Natural killer cell treated with Interleukin-12 subunit alpha and Interleukin-12 subunit beta and Interleukin-15 and Interleukin-18, amount 100 ng/mL, for 72 hours (primary cell): ENCODE measurements at regions not wholly inside any gene's neighbourhood (a gene's known extent, or its start where the extent isn't known, plus 50 kb on each side); places are given as distances from the start of the nearest gene placed in this dataset.
"Not testable (repeated sequence)": the region's sequence is repeated elsewhere in the genome, so short reads cannot be mapped to it uniquely, and the experiment has no call there.

Source experiments
- ATAC-seq, 2 donors: fragments of 150-1000 bp; cut with Tn5 transposase in 1 of 2; sonication (Bioruptor Pico), chemical (Tn5 transposase) in 1 of 2; 2 replicates each; pipeline ENCODE4 v1.10.0; 2021
- DNase-seq: peaks from one replicate; pipeline ENCODE4 v3.0.0; 2022; ENCODE audit warnings: low spot score
- H3K27ac Mint-ChIP-seq, 2 donors: 1 replicate in 1 of 2; 2 replicates in 1 of 2; pipeline ENCODE4 v1.8.0; 2022; ENCODE audit warnings: mixed read lengths in 2 of 2, mild to moderate bottlenecking in 1 of 2, moderate library complexity in 1 of 2
- H3K27me3 Mint-ChIP-seq, 2 donors: 1 replicate in 1 of 2; 2 replicates in 1 of 2; pipeline ENCODE4 v1.8.0; 2022; ENCODE audit warnings: mixed read lengths in 2 of 2
- H3K36me3 Mint-ChIP-seq: one replicate; pipeline ENCODE4 v1.8.0; 2022; ENCODE audit warnings: mixed read lengths
- H3K4me1 Mint-ChIP-seq, 2 donors: 1 replicate in 1 of 2; 2 replicates in 1 of 2; pipeline ENCODE4 v1.8.0; 2022; ENCODE audit warnings: low read depth in 2 of 2, mixed read lengths in 2 of 2, mild to moderate bottlenecking in 1 of 2
- H3K4me3 Mint-ChIP-seq: one replicate; pipeline ENCODE4 v1.8.0; 2022; ENCODE audit warnings: mixed read lengths
- H3K9me3 Mint-ChIP-seq: 2 replicates; pipeline ENCODE4 v1.8.0; 2022; ENCODE audit warnings: mixed read lengths

DNA sequence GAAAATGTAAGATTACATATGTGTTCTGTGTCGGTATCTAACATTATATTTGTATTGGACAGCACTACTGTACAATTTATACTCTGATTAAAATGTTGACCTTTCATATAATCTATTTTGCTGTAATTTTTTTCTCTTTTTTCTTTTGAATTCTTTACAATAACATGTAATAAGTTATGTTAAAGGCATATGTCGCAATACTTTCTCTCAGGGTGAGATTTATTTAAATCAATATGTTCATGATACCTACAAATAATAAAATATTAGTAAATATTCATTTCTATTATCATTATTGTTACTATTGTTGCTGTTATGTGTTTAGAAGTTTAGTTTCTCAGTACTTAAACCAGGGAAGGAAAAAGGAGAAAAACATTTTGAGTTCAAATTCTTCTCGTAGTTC lies 807.4 kb downstream of the STIM2 start:
- Mint-ChIP-seq H3K4me1 (no peaks in the 10 kb centered on the region), H3K36me3 (no peaks in the 10 kb centered on the region), H3K4me3 (no peak overlapping the region), H3K9me3 (peaks cover 7% of the 10 kb centered on the region), H3K27me3 (no peaks in the 10 kb centered on the region), H3K27ac (no peak overlapping the region)
- ATAC-seq (no peak), DNase-seq (no peak)

DNA sequence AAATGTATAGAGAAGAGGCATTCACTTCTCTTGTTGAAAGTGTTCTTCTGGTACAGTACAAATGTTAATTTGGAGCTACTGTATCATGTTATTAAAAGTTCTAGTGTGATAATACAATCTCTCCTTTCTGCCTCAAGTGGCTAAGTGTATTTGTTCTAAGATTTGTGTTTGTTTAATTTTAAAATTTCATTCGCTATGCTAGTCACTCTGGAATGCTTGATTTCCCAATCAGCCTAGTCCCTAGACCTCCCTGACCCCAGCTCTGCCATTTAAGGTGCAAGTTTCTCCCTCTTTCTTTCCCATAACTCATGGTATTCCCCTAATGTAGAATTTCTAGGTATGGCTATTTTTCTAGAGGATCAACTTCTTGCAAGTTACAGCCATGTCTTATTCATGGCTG lies 817.4 kb downstream of the STIM2 start:
- no peak for ATAC-seq
- no peaks in the 10 kb centered on the region for H3K4me1 Mint-ChIP-seq
- H3K9me3 Mint-ChIP-seq: no peaks in the 10 kb centered on the region
- H3K27ac Mint-ChIP-seq: no peak overlapping the region
- H3K4me3 Mint-ChIP-seq: no peak overlapping the region
- no peaks in the 10 kb centered on the region for H3K36me3 Mint-ChIP-seq
- DNase-seq: no peak
- H3K27me3 Mint-ChIP-seq: no peaks in the 10 kb centered on the region

- Mint-ChIP-seq H3K9me3 (no peaks in the 10 kb centered on the region), H3K4me3 (no peak overlapping the region), H3K36me3 (no peaks in the 10 kb centered on the region), H3K27ac (no peak overlapping the region), H3K4me1 (no peaks in the 10 kb centered on the region), H3K27me3 (no peaks in the 10 kb centered on the region)
- DNase-seq: no peak
- ATAC-seq: no peak
These were observed 824.0 kb downstream of the STIM2 start for GRCh38 chr4:27684610-27685011.

GRCh38 chr4:27685091-27685490 lies 824.5 kb downstream of the STIM2 start:
- no peaks in the 10 kb centered on the region for H3K4me1 Mint-ChIP-seq

DNA sequence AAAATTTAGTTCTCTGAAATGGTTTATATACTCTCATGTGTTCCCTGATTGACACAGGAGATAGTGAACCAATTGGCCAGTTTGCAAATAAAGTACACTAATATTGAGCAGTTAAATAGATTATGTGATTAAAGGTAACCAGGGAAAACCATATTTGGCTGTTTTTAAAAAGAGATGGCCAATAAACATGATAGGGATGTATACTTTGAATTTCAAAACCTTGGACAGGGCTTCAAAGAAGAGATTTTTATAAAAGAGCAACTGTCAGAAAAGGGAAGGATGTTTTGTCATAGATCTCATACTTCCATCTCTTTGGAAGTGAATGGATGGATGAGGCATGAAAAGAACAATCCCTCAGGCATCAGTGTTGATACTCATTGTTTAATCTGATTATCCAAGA lies 825.3 kb downstream of the STIM2 start:
- Mint-ChIP-seq H3K4me1 (no peaks in the 10 kb centered on the region), H3K27ac (no peak overlapping the region), H3K36me3 (no peaks in the 10 kb centered on the region)

More at GRCh38 chr4:27685091-27685490, 824.5 kb downstream of the STIM2 start:
- no peaks in the 10 kb centered on the region for H3K9me3 Mint-ChIP-seq
- no peak for DNase-seq
- no peak overlapping the region for H3K4me3 Mint-ChIP-seq
- no peak for ATAC-seq
- H3K36me3 Mint-ChIP-seq: no peaks in the 10 kb centered on the region
- no peak overlapping the region for H3K27ac Mint-ChIP-seq
- H3K27me3 Mint-ChIP-seq: no peaks in the 10 kb centered on the region

GRCh38 chr4:27692158-27692557 lies 831.5 kb downstream of the STIM2 start:
- Mint-ChIP-seq H3K4me3 (no peak overlapping the region), H3K36me3 (no peaks in the 10 kb centered on the region), H3K27ac (no peak overlapping the region), H3K4me1 (no peaks in the 10 kb centered on the region), H3K9me3 (peaks cover 10% of the 10 kb centered on the region), H3K27me3 (no peaks in the 10 kb centered on the region)
- ATAC-seq: no peak
- no peak for DNase-seq

More for the DNA sequence above, 825.3 kb downstream of the STIM2 start:
- Mint-ChIP-seq H3K4me3 (no peak overlapping the region), H3K9me3 (no peaks in the 10 kb centered on the region), H3K27me3 (no peaks in the 10 kb centered on the region)
- no peak for ATAC-seq
- DNase-seq: no peak

DNA sequence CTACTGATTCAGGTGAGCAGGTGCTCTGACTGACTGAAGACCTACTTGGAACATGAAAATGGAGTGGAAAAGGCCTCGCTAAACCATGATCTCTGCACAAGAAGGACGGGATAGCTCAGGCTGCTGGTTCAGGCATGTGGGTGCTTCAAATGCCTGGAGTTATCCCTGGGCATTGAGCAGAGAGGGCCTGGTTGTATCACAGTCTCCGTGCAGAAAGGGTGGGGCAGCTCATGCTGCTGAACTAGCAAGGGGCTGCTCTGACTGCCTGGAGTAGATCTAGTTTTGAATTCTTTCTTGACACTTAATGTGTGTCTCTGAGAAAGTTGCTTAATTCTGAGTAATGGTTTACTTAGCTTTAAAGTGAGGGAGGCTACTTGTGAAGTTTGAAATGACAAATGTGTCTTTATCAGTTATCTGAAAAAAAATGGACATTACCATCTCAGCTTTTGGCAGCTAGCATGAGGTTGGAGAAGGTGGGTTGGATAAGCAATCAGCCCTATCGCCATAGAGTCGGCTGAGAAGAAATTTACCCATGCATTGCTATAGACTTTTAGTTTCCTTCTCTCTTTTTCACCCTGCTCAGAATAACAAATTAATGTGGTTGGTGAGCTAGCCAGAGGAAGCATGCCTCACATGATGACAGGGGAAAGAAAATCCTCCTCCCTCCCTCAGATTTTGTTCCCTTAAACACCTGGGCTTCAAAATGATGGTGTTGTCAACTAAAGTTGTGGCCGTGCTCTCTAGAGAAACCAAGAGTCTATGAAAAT lies 832.4 kb downstream of the STIM2 start:
- Mint-ChIP-seq H3K27ac (no peak overlapping the region), H3K9me3 (peaks cover 13% of the 10 kb centered on the region), H3K4me1 (no peaks in the 10 kb centered on the region), H3K4me3 (no peak overlapping the region), H3K27me3 (no peaks in the 10 kb centered on the region), H3K36me3 (no peaks in the 10 kb centered on the region)
- DNase-seq (no peak), ATAC-seq (no peak)

GRCh38 chr4:27696257-27696656 lies 835.6 kb downstream of the STIM2 start:
- not testable (repeated sequence) for ATAC-seq, H3K27ac Mint-ChIP-seq, H3K4me1 Mint-ChIP-seq, H3K4me3 Mint-ChIP-seq, H3K36me3 Mint-ChIP-seq, H3K27me3 Mint-ChIP-seq, DNase-seq
- H3K9me3 Mint-ChIP-seq: peaks cover 20% of the 10 kb centered on the region

GRCh38 chr4:27701606-27702005 lies 841.0 kb downstream of the STIM2 start:
- peaks cover 15% of the 10 kb centered on the region for H3K9me3 Mint-ChIP-seq
- ATAC-seq (no peak), DNase-seq (no peak)
- no peak overlapping the region for H3K4me3 Mint-ChIP-seq
- H3K27me3 Mint-ChIP-seq: no peaks in the 10 kb centered on the region
- no peaks in the 10 kb centered on the region for H3K4me1 Mint-ChIP-seq
- no peak overlapping the region for H3K27ac Mint-ChIP-seq
- no peaks in the 10 kb centered on the region for H3K36me3 Mint-ChIP-seq

DNA sequence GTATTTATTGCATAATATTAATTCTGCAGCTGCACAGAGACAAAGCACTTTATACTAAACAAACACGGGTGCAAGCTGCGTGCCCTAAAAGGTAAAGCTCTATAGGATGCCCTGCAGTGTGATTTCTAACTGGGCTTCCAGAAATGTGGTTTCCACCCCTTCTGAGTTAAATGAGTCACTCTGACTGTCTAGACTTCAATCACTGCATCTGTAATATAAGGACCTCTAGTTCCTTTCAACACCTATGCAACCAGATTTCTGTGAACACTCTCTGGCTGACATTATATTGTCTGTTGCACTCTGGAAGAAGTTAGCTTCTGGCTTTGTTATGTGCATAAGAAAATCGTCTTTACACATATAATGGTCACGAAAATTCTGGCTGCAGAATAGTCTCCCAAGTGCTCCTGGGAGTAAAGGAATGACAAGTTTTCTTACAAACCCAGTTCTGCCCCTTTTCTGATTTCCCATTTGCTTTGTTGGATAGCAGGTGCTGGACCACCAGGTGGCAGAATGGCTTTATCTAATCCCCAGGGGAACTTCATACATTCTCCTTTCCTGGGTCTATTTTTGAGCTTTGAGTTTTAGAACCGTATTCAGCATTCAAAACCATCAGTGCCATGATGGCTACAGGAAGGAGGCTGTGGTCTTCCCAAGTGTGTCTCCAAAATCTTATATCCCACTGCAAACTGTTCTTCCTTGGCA lies 842.2 kb downstream of the STIM2 start:
- Mint-ChIP-seq H3K27me3 (no peaks in the 10 kb centered on the region), H3K27ac (no peak overlapping the region), H3K9me3 (peaks cover 13% of the 10 kb centered on the region), H3K4me1 (no peaks in the 10 kb centered on the region), H3K4me3 (no peak overlapping the region), H3K36me3 (no peaks in the 10 kb centered on the region)
- DNase-seq (no peak), ATAC-seq (no peak)

GRCh38 chr4:27703771-27704170 lies 843.1 kb downstream of the STIM2 start:
- Mint-ChIP-seq H3K27me3 (no peaks in the 10 kb centered on the region), H3K36me3 (no peaks in the 10 kb centered on the region), H3K9me3 (peaks cover 11% of the 10 kb centered on the region), H3K4me1 (no peaks in the 10 kb centered on the region), H3K4me3 (no peak overlapping the region), H3K27ac (no peak overlapping the region)
- ATAC-seq (no peak), DNase-seq (no peak)

- Mint-ChIP-seq H3K27ac (no peak overlapping the region), H3K27me3 (no peaks in the 10 kb centered on the region), H3K4me1 (no peaks in the 10 kb centered on the region), H3K36me3 (no peaks in the 10 kb centered on the region), H3K9me3 (peaks cover 3% of the 10 kb centered on the region), H3K4me3 (no peak overlapping the region)
- DNase-seq (no peak), ATAC-seq (no peak)
These were observed 850.4 kb downstream of the STIM2 start for GRCh38 chr4:27711041-27711440.

DNA sequence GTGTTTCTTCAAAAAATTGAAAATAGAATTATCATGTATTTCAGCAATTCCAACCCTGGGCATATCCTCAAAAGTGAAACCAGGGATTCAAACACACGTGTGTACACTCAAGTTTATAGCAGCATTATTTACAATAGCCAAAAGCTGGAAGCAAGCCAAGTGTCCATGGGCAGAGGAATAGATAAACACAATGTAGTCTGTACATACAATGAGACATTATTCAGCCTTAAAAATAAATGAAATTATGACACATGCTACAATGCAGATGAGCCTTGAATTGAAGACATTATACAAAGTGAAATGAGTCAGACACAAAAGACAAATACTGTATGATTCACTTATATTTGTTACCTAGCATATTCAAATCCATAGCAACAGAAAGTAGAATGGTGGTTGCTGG lies 853.4 kb downstream of the STIM2 start:
- ATAC-seq (no peak), DNase-seq (no peak)
- H3K4me1 Mint-ChIP-seq: no peaks in the 10 kb centered on the region
- peaks cover under 1% of the 10 kb centered on the region for H3K9me3 Mint-ChIP-seq
- H3K36me3 Mint-ChIP-seq: no peaks in the 10 kb centered on the region
- H3K27ac Mint-ChIP-seq: no peak overlapping the region
- H3K4me3 Mint-ChIP-seq: no peak overlapping the region
- no peaks in the 10 kb centered on the region for H3K27me3 Mint-ChIP-seq

DNA sequence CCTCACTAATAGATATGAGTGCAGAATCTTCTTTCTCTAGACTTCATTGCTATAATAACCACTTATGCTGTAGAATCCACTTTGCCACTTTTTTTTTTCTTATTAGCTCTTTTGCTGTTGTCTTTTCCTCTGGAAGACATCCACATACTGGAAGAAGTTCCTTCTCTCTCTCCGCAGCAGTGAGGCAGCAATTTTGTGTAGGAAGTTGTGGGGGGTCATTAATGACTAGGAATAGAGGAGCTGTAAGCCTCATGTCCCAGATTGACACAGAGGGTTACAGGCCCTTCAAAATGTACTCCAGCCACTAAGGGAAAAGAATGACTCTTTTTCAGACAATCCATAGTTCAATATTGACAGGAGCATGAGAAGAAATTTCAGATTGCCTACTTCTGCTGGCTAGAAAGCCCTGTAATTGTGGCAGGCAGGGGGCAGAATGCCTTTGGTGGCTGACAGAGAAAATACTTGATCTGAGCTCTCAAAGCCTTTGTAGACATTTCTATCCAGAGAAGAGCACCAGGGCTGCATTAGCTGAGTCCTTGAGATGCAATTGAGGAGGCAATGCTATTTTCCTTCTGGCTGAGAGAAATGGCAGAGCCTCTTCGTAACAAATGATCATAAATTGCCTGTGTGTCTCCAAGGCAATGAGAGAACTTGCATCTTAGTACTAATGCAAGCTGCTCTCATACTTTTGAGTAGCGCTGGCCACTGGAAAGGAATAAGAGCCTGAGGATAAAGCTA lies 856.2 kb downstream of the STIM2 start:
- no peaks in the 10 kb centered on the region for H3K4me1 Mint-ChIP-seq
- H3K36me3 Mint-ChIP-seq: no peaks in the 10 kb centered on the region
- no peak overlapping the region for H3K27ac Mint-ChIP-seq
- peaks cover 14% of the 10 kb centered on the region for H3K9me3 Mint-ChIP-seq
- DNase-seq: no peak
- no peak overlapping the region for H3K4me3 Mint-ChIP-seq
- no peak for ATAC-seq
- H3K27me3 Mint-ChIP-seq: no peaks in the 10 kb centered on the region
